HG03159 (cell line): ENCODE measurements at regions not wholly inside any gene's neighbourhood (a gene's known extent, or its start where the extent isn't known, plus 50 kb on each side); places are given as distances from the start of the nearest gene placed in this dataset.
"Not testable (repeated sequence)": the region's sequence is repeated elsewhere in the genome, so short reads cannot be mapped to it uniquely, and the experiment has no call there.

Experiments used
- ATAC-seq: cut with Tn5 transposase; IDR thresholded peaks from one replicate; pipeline ENCODE4 v1.9.1; 2021; ENCODE audit warnings: mild to moderate bottlenecking, moderate library complexity; ENCODE audit not compliant: unreplicated experiment

- ATAC-seq = no peak
These were observed 87.5 kb upstream of the ARID1B start for GRCh38 chr6:156689656-156690055.

- ATAC-seq = no peak
These were observed 88.6 kb upstream of the ARID1B start for GRCh38 chr6:156688620-156688971.

GRCh38 chr6:156687789-156688619 is 89.2 kb upstream of the ARID1B start:
- ATAC-seq = no peak

- ATAC-seq = peak; percentile 56
These were observed 90.0 kb upstream of the ARID1B start for GRCh38 chr6:156686995-156687788.

GRCh38 chr6:156686301-156686994 is 90.7 kb upstream of the ARID1B start:
- ATAC-seq = no peak

- ATAC-seq = no peak
These were observed 91.4 kb upstream of the ARID1B start for GRCh38 chr6:156685823-156686222.

GRCh38 chr6:156683821-156684220 is 93.4 kb upstream of the ARID1B start:
- ATAC-seq = no peak

- no peak for ATAC-seq
These were observed 100.5 kb upstream of the ARID1B start for GRCh38 chr6:156676721-156677120.

GRCh38 chr6:156674197-156674596 is 103.0 kb upstream of the ARID1B start:
- no peak for ATAC-seq

GRCh38 chr6:156670097-156670496 is 107.1 kb upstream of the ARID1B start:
- not testable (repeated sequence) for ATAC-seq

GRCh38 chr6:156662025-156662445 is 115.1 kb upstream of the ARID1B start:
- ATAC-seq = no peak

- ATAC-seq = no peak
These were observed 116.8 kb upstream of the ARID1B start for GRCh38 chr6:156660389-156660788.

- ATAC-seq = no peak
These were observed 117.4 kb upstream of the ARID1B start for GRCh38 chr6:156659822-156660198.

GRCh38 chr6:156658966-156659821 is 118.0 kb upstream of the ARID1B start:
- no peak for ATAC-seq

GRCh38 chr6:156658186-156658965 is 118.8 kb upstream of the ARID1B start:
- no peak for ATAC-seq

GRCh38 chr6:156657296-156657695 is 119.9 kb upstream of the ARID1B start:
- no peak for ATAC-seq

- ATAC-seq = no peak
These were observed 122.0 kb upstream of the ARID1B start for GRCh38 chr6:156654919-156655918.

- ATAC-seq = no peak
These were observed 124.9 kb upstream of the ARID1B start for GRCh38 chr6:156652231-156652750.
